Ascending aorta (tissue), 2 donors: ENCODE measurements at regions not wholly inside any gene's neighbourhood (a gene's known extent, or its start where the extent isn't known, plus 50 kb on each side); places are given as distances from the start of the nearest gene placed in this dataset.

Source experiments
- DNase-seq, 2 donors: peaks; one replicate each; pipeline ENCODE4 v3.0.0-alpha.2; 2019; ENCODE audit warnings: low spot score in 2 of 2
- H3K27ac ChIP-seq, 2 donors: fragments of 200-600 bp; sonication (generic); one replicate each; pipeline ENCODE4 v1.5.1; 2016 to 2017; ENCODE audit warnings: mild to moderate bottlenecking in 1 of 2
- H3K27me3 ChIP-seq: fragments of 200-600 bp; sonication (generic); one replicate; pipeline ENCODE4 v1.5.1; 2017
- H3K36me3 ChIP-seq, 2 donors: fragments of 200-600 bp; sonication (generic); one replicate each; pipeline ENCODE4 v1.5.1; 2016
- H3K4me1 ChIP-seq, 2 donors: fragments of 200-600 bp; sonication (generic); one replicate each; pipeline ENCODE4 v1.5.1; 2016 to 2017; ENCODE audit warnings: mild to moderate bottlenecking in 1 of 2
- H3K4me3 ChIP-seq, 2 donors: fragments of 200-600 bp; sonication (generic); one replicate each; pipeline ENCODE4 v1.5.1; 2016 to 2017; ENCODE audit warnings: mild to moderate bottlenecking in 1 of 2
- H3K9me3 ChIP-seq, 2 donors: fragments of 200-600 bp; sonication (generic); one replicate each; pipeline ENCODE4 v1.5.1; 2016
- intact Hi-C: fragments of 100-400 bp; cut with DNase I; formaldehyde crosslinking; loops from one replicate; pipeline ENCODE4 v1.15.1; 2023
- TF ChIP-seq, protein P1 (sequence below), 3 experiments: fragments of 200-600 bp in 2 of 3; fragments of 450-650 bp in 1 of 3; sonication (generic) in 2 of 3; IDR thresholded peaks; one replicate each; pipeline ENCODE4 v1.5.1; 2016 to 2019; ENCODE audit warnings: antibody characterized with exemption in 3 of 3, mild to moderate bottlenecking in 1 of 3, moderate library complexity in 1 of 3

DNA sequence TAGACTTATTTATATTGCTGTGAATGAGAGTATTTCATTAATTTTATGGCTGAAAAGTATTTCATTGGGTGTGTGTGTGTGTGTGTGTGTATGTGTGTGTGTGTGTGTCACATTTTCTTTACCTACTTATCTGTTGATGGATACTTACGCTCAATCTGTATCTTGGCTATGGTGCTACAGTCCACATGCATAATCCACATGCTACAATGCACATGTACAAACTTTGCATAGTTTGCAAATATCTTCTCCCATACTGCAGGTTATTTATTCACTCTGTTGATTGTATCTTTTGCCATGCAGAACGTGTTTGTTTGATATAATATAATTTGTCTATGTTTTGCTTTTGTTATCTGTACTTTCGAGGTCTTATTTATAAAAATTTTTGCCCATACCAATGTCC lies 167.8 kb downstream of the RAB28 start:
- Histone ChIP-seq H3K36me3 (no peaks in the 10 kb centered on the region), H3K4me1 (no peaks in the 10 kb centered on the region), H3K9me3 (peaks cover 0 to 4% of the 10 kb centered on the region in 2 donors), H3K27ac (no peak overlapping the region), H3K27me3 (no peaks in the 10 kb centered on the region), H3K4me3 (no peak overlapping the region)
- DNase-seq = no peak
- TF ChIP-seq, protein P1, sequence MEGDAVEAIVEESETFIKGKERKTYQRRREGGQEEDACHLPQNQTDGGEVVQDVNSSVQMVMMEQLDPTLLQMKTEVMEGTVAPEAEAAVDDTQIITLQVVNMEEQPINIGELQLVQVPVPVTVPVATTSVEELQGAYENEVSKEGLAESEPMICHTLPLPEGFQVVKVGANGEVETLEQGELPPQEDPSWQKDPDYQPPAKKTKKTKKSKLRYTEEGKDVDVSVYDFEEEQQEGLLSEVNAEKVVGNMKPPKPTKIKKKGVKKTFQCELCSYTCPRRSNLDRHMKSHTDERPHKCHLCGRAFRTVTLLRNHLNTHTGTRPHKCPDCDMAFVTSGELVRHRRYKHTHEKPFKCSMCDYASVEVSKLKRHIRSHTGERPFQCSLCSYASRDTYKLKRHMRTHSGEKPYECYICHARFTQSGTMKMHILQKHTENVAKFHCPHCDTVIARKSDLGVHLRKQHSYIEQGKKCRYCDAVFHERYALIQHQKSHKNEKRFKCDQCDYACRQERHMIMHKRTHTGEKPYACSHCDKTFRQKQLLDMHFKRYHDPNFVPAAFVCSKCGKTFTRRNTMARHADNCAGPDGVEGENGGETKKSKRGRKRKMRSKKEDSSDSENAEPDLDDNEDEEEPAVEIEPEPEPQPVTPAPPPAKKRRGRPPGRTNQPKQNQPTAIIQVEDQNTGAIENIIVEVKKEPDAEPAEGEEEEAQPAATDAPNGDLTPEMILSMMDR (IDR thresholded peaks at IDR 0.05) = no peak
- intact Hi-C loops = no loop called here

DNA sequence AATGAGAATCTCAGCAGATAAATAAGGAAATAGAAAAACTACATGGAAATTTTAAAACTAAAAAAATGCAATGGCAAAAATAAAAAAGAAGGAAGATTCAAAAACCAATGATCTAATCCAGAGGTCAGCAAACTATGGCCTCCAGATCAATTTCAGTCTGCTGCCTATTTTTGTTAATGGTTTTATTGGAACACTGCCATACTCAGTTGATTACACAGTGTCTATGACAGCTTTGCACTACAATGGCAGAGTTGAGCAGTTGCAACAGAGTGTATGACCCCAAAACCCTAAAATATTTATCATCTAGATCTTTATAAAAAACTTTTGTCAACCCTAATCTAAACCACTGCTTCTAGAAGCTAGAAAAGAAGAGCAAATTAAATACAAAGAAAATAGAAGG lies 170.3 kb downstream of the RAB28 start:
- H3K4me3 ChIP-seq = no peak overlapping the region
- no peaks in the 10 kb centered on the region for H3K9me3 ChIP-seq
- H3K27ac ChIP-seq = no peak overlapping the region
- TF ChIP-seq, protein P1 (IDR thresholded peaks at IDR 0.05) = no peak
- intact Hi-C loops = no loop called here
- H3K27me3 ChIP-seq = no peaks in the 10 kb centered on the region
- no peak for DNase-seq
- H3K36me3 ChIP-seq = no peaks in the 10 kb centered on the region
- no peaks in the 10 kb centered on the region for H3K4me1 ChIP-seq

DNA sequence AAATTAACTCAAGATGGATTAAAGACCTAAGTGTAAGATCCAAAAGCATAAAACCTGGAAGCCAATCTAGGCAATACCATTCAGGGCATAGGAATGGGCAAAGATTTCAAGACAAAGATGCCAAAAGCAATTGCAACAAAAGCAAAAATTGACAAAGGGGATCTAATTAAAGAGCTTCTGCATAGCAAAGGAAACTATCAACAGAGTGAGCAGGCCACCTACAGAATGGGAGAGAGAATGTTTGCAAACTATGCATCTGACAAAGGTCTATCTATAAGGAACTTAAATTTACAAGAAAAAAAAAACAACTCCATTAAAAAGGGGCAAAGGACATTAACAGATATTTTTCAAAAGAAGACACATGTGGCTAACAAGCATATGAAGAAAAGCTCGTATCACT lies 171.9 kb downstream of the RAB28 start:
- TF ChIP-seq, protein P1 (IDR thresholded peaks at IDR 0.05) = no peak
- no peaks in the 10 kb centered on the region for H3K36me3 ChIP-seq
- H3K4me3 ChIP-seq = no peak overlapping the region
- no peak overlapping the region for H3K27ac ChIP-seq
- no peak for DNase-seq
- no peaks in the 10 kb centered on the region for H3K9me3 ChIP-seq
- H3K4me1 ChIP-seq = no peaks in the 10 kb centered on the region
- no peaks in the 10 kb centered on the region for H3K27me3 ChIP-seq
- intact Hi-C loops = no loop called here

DNA sequence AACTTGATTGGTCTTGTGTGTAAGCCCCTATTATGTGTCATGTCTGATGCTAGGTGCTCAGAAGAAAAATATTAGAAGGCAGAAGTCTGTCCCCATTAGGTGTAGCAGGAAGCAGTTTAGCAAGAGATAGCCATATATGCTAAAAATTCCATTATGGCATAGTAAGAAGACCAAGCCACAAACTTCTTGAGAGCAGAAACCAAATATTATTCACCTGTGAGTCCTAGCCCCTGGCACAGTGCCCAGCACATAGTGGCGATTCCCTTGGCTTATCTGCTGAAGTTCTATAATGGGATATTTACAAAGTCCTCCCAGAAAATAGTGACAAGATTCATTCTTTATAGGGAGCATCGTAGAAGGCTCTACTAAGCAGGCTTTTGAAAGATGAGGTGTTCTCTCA lies 174.4 kb downstream of the RAB28 start:
- TF ChIP-seq, protein P1 (IDR thresholded peaks at IDR 0.05) = no peak
- H3K4me3 ChIP-seq = no peak overlapping the region
- no peaks in the 10 kb centered on the region for H3K36me3 ChIP-seq
- intact Hi-C loops = no loop called here
- H3K27ac ChIP-seq = no peak overlapping the region
- no peaks in the 10 kb centered on the region for H3K9me3 ChIP-seq
- DNase-seq = no peak
- H3K4me1 ChIP-seq = no peaks in the 10 kb centered on the region
- no peaks in the 10 kb centered on the region for H3K27me3 ChIP-seq

DNA sequence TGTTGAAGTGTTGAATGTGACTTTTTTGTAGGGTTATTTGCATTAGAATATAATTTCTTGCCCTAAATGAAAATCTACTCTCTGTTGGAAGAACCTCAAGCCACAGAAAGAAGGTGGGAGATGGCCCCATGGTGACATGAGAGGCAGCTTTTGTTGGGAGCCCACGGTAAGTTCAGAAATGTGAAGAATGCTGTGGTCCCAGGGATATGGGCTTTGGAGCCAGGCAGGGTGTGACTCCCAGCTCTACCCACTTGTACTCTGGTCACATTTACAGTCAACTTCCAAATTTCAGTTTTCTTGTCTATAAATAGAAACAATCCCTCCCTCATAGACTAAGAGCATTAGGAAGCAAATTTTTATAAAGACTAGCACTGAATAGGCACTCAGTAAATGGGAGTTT lies 177.8 kb downstream of the RAB28 start:
- H3K4me3 ChIP-seq = no peak overlapping the region
- H3K9me3 ChIP-seq = no peaks in the 10 kb centered on the region
- DNase-seq = no peak
- no peaks in the 10 kb centered on the region for H3K36me3 ChIP-seq
- H3K4me1 ChIP-seq = no peaks in the 10 kb centered on the region
- no peaks in the 10 kb centered on the region for H3K27me3 ChIP-seq
- TF ChIP-seq, protein P1 (IDR thresholded peaks at IDR 0.05) = no peak
- intact Hi-C loops = no loop called here
- no peak overlapping the region for H3K27ac ChIP-seq

DNA sequence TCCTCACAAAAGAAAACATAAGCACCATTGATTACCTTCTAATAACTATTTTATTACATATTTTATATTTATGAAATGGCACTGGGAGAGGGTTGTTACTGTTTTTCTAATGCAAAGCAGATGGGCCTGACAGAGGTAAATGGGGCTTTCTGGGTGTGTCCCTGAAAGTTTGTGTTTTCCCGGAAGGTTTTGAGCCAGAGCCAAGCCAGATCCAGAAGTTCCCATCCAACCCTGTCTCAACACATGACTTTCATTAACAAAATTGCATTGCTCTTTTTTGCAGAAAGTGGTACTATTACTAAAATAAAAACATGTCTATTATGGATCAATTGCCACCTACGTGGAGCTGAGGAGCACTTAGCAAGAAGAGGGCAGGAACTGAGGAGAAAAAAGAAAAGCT lies 181.3 kb downstream of the RAB28 start:
- TF ChIP-seq, protein P1 (IDR thresholded peaks at IDR 0.05) = no peak
- Histone ChIP-seq H3K9me3 (peaks cover 6 to 7% of the 10 kb centered on the region in 2 donors), H3K4me3 (no peak overlapping the region), H3K27ac (no peak overlapping the region), H3K36me3 (no peaks in the 10 kb centered on the region), H3K27me3 (no peaks in the 10 kb centered on the region), H3K4me1 (no peaks in the 10 kb centered on the region)
- DNase-seq = no peak
- intact Hi-C loops = no loop called here
